ENCODE measurements at regions not wholly inside any gene's neighbourhood (a gene's known extent, or its start where the extent isn't known, plus 50 kb on each side); places are given as distances from the start of the nearest gene placed in this dataset.

- TF ChIP-seq POLR2A (IDR thresholded peaks at IDR 0.05; ENCODE audit: low read depth, low read length) (no peak), TAF1 (IDR thresholded peaks at IDR 0.05; ENCODE audit: low read depth, low read length) (no peak)
Measured at GRCh38 chr20:53748176-53748575, 154.5 kb upstream of the ZNF217 start.
